ENCODE measurements at regions not wholly inside any gene's neighbourhood (a gene's known extent, or its start where the extent isn't known, plus 50 kb on each side); places are given as distances from the start of the nearest gene placed in this dataset.
"Not testable (repeated sequence)": the region's sequence is repeated elsewhere in the genome, so short reads cannot be mapped to it uniquely, and the experiment has no call there.

GRCh38 chr4:125639182-125639621, 324.4 kb downstream of the FAT4 start:
- DNase-seq (no peak), ATAC-seq (peak in 2 of 4 donors; percentile 30 to 68)
- intact Hi-C loops (cut with DNase I) = no loop called here
- no peaks in the 10 kb centered on the region for H3K27me3 ChIP-seq (ENCODE audit: insufficient read depth in 3 of 3, low read length in 2 of 3)
- no peaks in the 10 kb centered on the region for H3K36me3 ChIP-seq (ENCODE audit: insufficient read depth in 1 of 2, low read depth in 1 of 2)
- peaks cover 9% of the 10 kb centered on the region for H3K4me1 ChIP-seq
- WGBS, 3 donors = 7 to 15% (median 8%) methylated on average over 6 of the region's 6 CpGs
- H3K9me3 ChIP-seq = no peaks in the 10 kb centered on the region
- no peak overlapping the region for H3K27ac ChIP-seq
- H3K4me3 ChIP-seq = no peak overlapping the region
- TF ChIP-seq CTCF (IDR thresholded peaks at IDR 0.05) = no peak

GRCh38 chr4:125641611-125642010, 326.9 kb downstream of the FAT4 start:
- no peak overlapping the region for H3K4me3 ChIP-seq
- TF ChIP-seq CTCF (IDR thresholded peaks at IDR 0.05) = no peak
- no peaks in the 10 kb centered on the region for H3K9me3 ChIP-seq
- H3K4me1 ChIP-seq = peaks cover 9% of the 10 kb centered on the region
- no peak for DNase-seq
- no peak overlapping the region for H3K27ac ChIP-seq
- 40 to 65% (median 50%) methylated on average over 1 of the region's 1 CpG for WGBS, 3 donors
- intact Hi-C loops (cut with DNase I) = no loop called here
- no peaks in the 10 kb centered on the region for H3K27me3 ChIP-seq (ENCODE audit: insufficient read depth in 3 of 3, low read length in 2 of 3)
- ATAC-seq = no peak
- no peaks in the 10 kb centered on the region for H3K36me3 ChIP-seq (ENCODE audit: insufficient read depth in 1 of 2, low read depth in 1 of 2)

- Histone ChIP-seq H3K36me3 (ENCODE audit: insufficient read depth in 1 of 2, low read depth in 1 of 2) (no peaks in the 10 kb centered on the region), H3K9me3 (no peaks in the 10 kb centered on the region), H3K27me3 (ENCODE audit: insufficient read depth in 3 of 3, low read length in 2 of 3) (no peaks in the 10 kb centered on the region), H3K4me1 (peaks cover 9% of the 10 kb centered on the region), H3K4me3 (no peak overlapping the region), H3K27ac (no peak overlapping the region)
- ATAC-seq (no peak), DNase-seq (no peak)
- intact Hi-C loops (cut with DNase I) = no loop called here
- 89 to 94% (median 91%) methylated on average over 5 of the region's 5 CpGs for WGBS, 3 donors
- TF ChIP-seq CTCF (IDR thresholded peaks at IDR 0.05) = no peak
Measured at GRCh38 chr4:125642645-125643044, 327.9 kb downstream of the FAT4 start.

GRCh38 chr4:125649452-125649851, 334.7 kb downstream of the FAT4 start:
- H3K36me3 ChIP-seq (ENCODE audit: insufficient read depth in 1 of 2, low read depth in 1 of 2) = no peaks in the 10 kb centered on the region
- no peaks in the 10 kb centered on the region for H3K4me1 ChIP-seq
- no peak for ATAC-seq
- H3K27ac ChIP-seq = no peak overlapping the region
- no peaks in the 10 kb centered on the region for H3K27me3 ChIP-seq (ENCODE audit: insufficient read depth in 3 of 3, low read length in 2 of 3)
- no peak overlapping the region for H3K4me3 ChIP-seq
- DNase-seq = no peak
- TF ChIP-seq CTCF (IDR thresholded peaks at IDR 0.05) = no peak
- H3K9me3 ChIP-seq = no peaks in the 10 kb centered on the region
- WGBS, 3 donors = 94% methylated on average over 6 of the region's 6 CpGs
- intact Hi-C loops (cut with DNase I) = no loop called here

GRCh38 chr4:125650557-125650956, 335.8 kb downstream of the FAT4 start:
- no peaks in the 10 kb centered on the region for H3K9me3 ChIP-seq
- DNase-seq (no peak), ATAC-seq (no peak)
- H3K4me1 ChIP-seq = no peaks in the 10 kb centered on the region
- no peaks in the 10 kb centered on the region for H3K27me3 ChIP-seq (ENCODE audit: insufficient read depth in 3 of 3, low read length in 2 of 3)
- no peak overlapping the region for H3K4me3 ChIP-seq
- H3K27ac ChIP-seq = no peak overlapping the region
- intact Hi-C loops (cut with DNase I) = no loop called here
- no peaks in the 10 kb centered on the region for H3K36me3 ChIP-seq (ENCODE audit: insufficient read depth in 1 of 2, low read depth in 1 of 2)
- no peak for TF ChIP-seq CTCF (IDR thresholded peaks at IDR 0.05)

- H3K27ac ChIP-seq; H3K36me3 ChIP-seq (ENCODE audit: insufficient read depth in 1 of 2, low read depth in 1 of 2); ATAC-seq; DNase-seq; H3K4me3 ChIP-seq; H3K9me3 ChIP-seq; H3K27me3 ChIP-seq (ENCODE audit: insufficient read depth in 3 of 3, low read length in 2 of 3); intact Hi-C loops (cut with DNase I); H3K4me1 ChIP-seq: not testable (repeated sequence)
- 95 to 98% (median 96%) methylated on average over 30 to 33 of the region's 33 CpGs for WGBS, 3 donors
Measured at GRCh38 chr4:125651707-125652357, 337.1 kb downstream of the FAT4 start.

Measured in psoas muscle (tissue), 7 donors.